ENCODE measurements at regions not wholly inside any gene's neighbourhood (a gene's known extent, or its start where the extent isn't known, plus 50 kb on each side); places are given as distances from the start of the nearest gene placed in this dataset.

- FAIRE-seq (no peak), DNase-seq (no peak)
- Histone ChIP-seq H3K36me3 (ENCODE audit: control insufficient read depth in 2 of 3, insufficient read depth in 3 of 3, low read length in 3 of 3) (no peaks in the 10 kb centered on the region), H3K27me3 (ENCODE audit: control insufficient read depth, insufficient read depth, low read length) (peaks cover 26% of the 10 kb centered on the region), H3K4me3 (ENCODE audit: low read length in 3 of 3) (no peak overlapping the region), H3K9ac (ENCODE audit: low read length in 3 of 3) (no peak overlapping the region), H3K4me1 (ENCODE audit: control insufficient read depth in 2 of 3, insufficient read depth in 2 of 3, low read depth in 1 of 3, low read length in 3 of 3) (peaks cover 5 to 16% (median 10%) of the 10 kb centered on the region in 3 donors), H3K9me3 (ENCODE audit: control insufficient read depth in 2 of 3, insufficient read depth in 1 of 3, low read length in 3 of 3) (no peaks in the 10 kb centered on the region), H3K27ac (ENCODE audit: low read depth in 2 of 2, low read length in 2 of 2) (no peak overlapping the region)
- intact Hi-C loops (cut with DNase I): no loop called here
- no peak for TF ChIP-seq CTCF (IDR thresholded peaks at IDR 0.05; ENCODE audit: borderline replicate concordance, extremely low read depth, insufficient read depth)
Observed at GRCh38 chr2:120550893-120551446, 184.7 kb upstream of the GLI2 start.

GRCh38 chr2:120551522-120551921 lies 184.1 kb upstream of the GLI2 start:
- DNase-seq: no peak
- TF ChIP-seq CTCF (IDR thresholded peaks at IDR 0.05; ENCODE audit: borderline replicate concordance, extremely low read depth, insufficient read depth): no peak
- Histone ChIP-seq H3K36me3 (ENCODE audit: control insufficient read depth in 2 of 3, insufficient read depth in 3 of 3, low read length in 3 of 3) (no peaks in the 10 kb centered on the region), H3K27me3 (ENCODE audit: control insufficient read depth, insufficient read depth, low read length) (peaks cover 23% of the 10 kb centered on the region), H3K4me3 (ENCODE audit: low read length in 3 of 3) (no peak overlapping the region), H3K9me3 (ENCODE audit: control insufficient read depth in 2 of 3, insufficient read depth in 1 of 3, low read length in 3 of 3) (no peaks in the 10 kb centered on the region), H3K4me1 (ENCODE audit: control insufficient read depth in 2 of 3, insufficient read depth in 2 of 3, low read depth in 1 of 3, low read length in 3 of 3) (peaks cover under 1 to 16% (median 10%) of the 10 kb centered on the region in 3 donors), H3K9ac (ENCODE audit: low read length in 3 of 3) (no peak overlapping the region), H3K27ac (ENCODE audit: low read depth in 2 of 2, low read length in 2 of 2) (no peak overlapping the region)
- intact Hi-C loops (cut with DNase I): no loop called here
- no peak for FAIRE-seq

GRCh38 chr2:120552079-120552478 lies 183.6 kb upstream of the GLI2 start:
- DNase-seq: no peak
- Histone ChIP-seq H3K4me3 (ENCODE audit: low read length in 3 of 3) (peak overlapping the region in 1 of 3 donors; percentile 24), H3K36me3 (ENCODE audit: control insufficient read depth in 2 of 3, insufficient read depth in 3 of 3, low read length in 3 of 3) (no peaks in the 10 kb centered on the region), H3K9ac (ENCODE audit: low read length in 3 of 3) (no peak overlapping the region), H3K9me3 (ENCODE audit: control insufficient read depth in 2 of 3, insufficient read depth in 1 of 3, low read length in 3 of 3) (no peaks in the 10 kb centered on the region), H3K27ac (ENCODE audit: low read depth in 2 of 2, low read length in 2 of 2) (peak overlapping the region; percentile 40 to 45), H3K27me3 (ENCODE audit: control insufficient read depth, insufficient read depth, low read length) (peaks cover 23% of the 10 kb centered on the region), H3K4me1 (ENCODE audit: control insufficient read depth in 2 of 3, insufficient read depth in 2 of 3, low read depth in 1 of 3, low read length in 3 of 3) (peaks cover 0 to 16% (median 10%) of the 10 kb centered on the region in 3 donors)
- intact Hi-C loops (cut with DNase I): no loop called here
- TF ChIP-seq CTCF (IDR thresholded peaks at IDR 0.05; ENCODE audit: borderline replicate concordance, extremely low read depth, insufficient read depth): no peak
- no peak for FAIRE-seq

All from kidney (tissue), 13 donors.